Right ventricle myocardium superior (tissue), 1 donor: ENCODE measurements at regions not wholly inside any gene's neighbourhood (a gene's known extent, or its start where the extent isn't known, plus 50 kb on each side); places are given as distances from the start of the nearest gene placed in this dataset.

ENCODE experiments used
- ATAC-seq: fragments of 200-7000 bp; cut with Tn5 transposase; one replicate; pipeline ENCODE4 v1.9.1; 2020; ENCODE audit warnings: mild to moderate bottlenecking; ENCODE audit not compliant: poor library complexity
- DNase-seq: peaks from one replicate; pipeline ENCODE4 v3.0.0-alpha.2; 2020
- intact Hi-C: fragments of 100-400 bp; cut with DNase I; formaldehyde crosslinking; loops from one replicate; pipeline ENCODE4 v1.11.2; 2022
- donor health status: DM: no; HTN: yes; CAD: no; lungs with severe emphysema.

GRCh38 chr10:58023341-58024073, 244.2 kb downstream of the IPMK start:
- intact Hi-C loops, result no loop called here
- ATAC-seq (no peak), DNase-seq (no peak)

- DNase-seq, result no peak
- intact Hi-C loops, result no loop called here
- no peak for ATAC-seq
Measured at GRCh38 chr10:58019863-58020537, 247.7 kb downstream of the IPMK start.

GRCh38 chr10:58017719-58018367, 249.9 kb downstream of the IPMK start:
- DNase-seq (no peak), ATAC-seq (no peak)
- intact Hi-C loops, result no loop called here

- intact Hi-C loops, result no loop called here
- ATAC-seq, result no peak
- DNase-seq, result no peak
Measured at GRCh38 chr10:58016614-58017013, 251.1 kb downstream of the IPMK start.

GRCh38 chr10:58014436-58014835, 253.3 kb downstream of the IPMK start:
- no peak for ATAC-seq

GRCh38 chr10:58013406-58013805, 254.3 kb downstream of the IPMK start:
- intact Hi-C loops, result no loop called here
- DNase-seq, result no peak
- ATAC-seq, result peak; percentile 45

More at GRCh38 chr10:58014436-58014835, 253.3 kb downstream of the IPMK start:
- DNase-seq, result no peak
- intact Hi-C loops, result no loop called here

GRCh38 chr10:58010073-58010702, 257.5 kb downstream of the IPMK start:
- intact Hi-C loops, result no loop called here
- ATAC-seq, result no peak
- no peak for DNase-seq

- no peak for ATAC-seq
- no peak for DNase-seq
- intact Hi-C loops, result no loop called here
Measured at GRCh38 chr10:58003945-58004344, 263.7 kb downstream of the IPMK start.

- DNase-seq (no peak), ATAC-seq (no peak)
- intact Hi-C loops, result no loop called here
Measured at GRCh38 chr10:58001159-58001558, 266.5 kb downstream of the IPMK start.

- no peak for ATAC-seq
Measured at GRCh38 chr10:57996536-57996935, 271.2 kb downstream of the IPMK start.

GRCh38 chr10:57993302-57993701, 274.4 kb downstream of the IPMK start:
- ATAC-seq, result no peak
- no peak for DNase-seq
- intact Hi-C loops, result no loop called here

More at GRCh38 chr10:57996536-57996935, 271.2 kb downstream of the IPMK start:
- intact Hi-C loops, result no loop called here
- no peak for DNase-seq

- no peak for ATAC-seq
- DNase-seq, result no peak
- intact Hi-C loops, result no loop called here
Measured at GRCh38 chr10:57992321-57993077, 275.2 kb downstream of the IPMK start.

GRCh38 chr10:57988964-57989363, 278.7 kb downstream of the IPMK start:
- intact Hi-C loops, result no loop called here
- DNase-seq (no peak), ATAC-seq (no peak)

- intact Hi-C loops, result no loop called here
- DNase-seq, result no peak
- ATAC-seq, result no peak
Measured at GRCh38 chr10:57987055-57987721, 280.5 kb downstream of the IPMK start.

- intact Hi-C loops, result no loop called here
- no peak for DNase-seq
- no peak for ATAC-seq
Measured at GRCh38 chr10:57986422-57986821, 281.3 kb downstream of the IPMK start.

- ATAC-seq (no peak), DNase-seq (no peak)
- intact Hi-C loops, result no loop called here
Measured at GRCh38 chr10:57983281-57983791, 284.4 kb downstream of the IPMK start.

- ATAC-seq (no peak), DNase-seq (no peak)
- intact Hi-C loops, result no loop called here
Measured at GRCh38 chr10:57982091-57982490, 285.6 kb downstream of the IPMK start.

- ATAC-seq (no peak), DNase-seq (no peak)
- intact Hi-C loops, result no loop called here
Measured at GRCh38 chr10:57979956-57980355, 287.7 kb downstream of the IPMK start.
